ENCODE measurements at regions not wholly inside any gene's neighbourhood (a gene's known extent, or its start where the extent isn't known, plus 50 kb on each side); places are given as distances from the start of the nearest gene placed in this dataset.
"Not testable (repeated sequence)": the region's sequence is repeated elsewhere in the genome, so short reads cannot be mapped to it uniquely, and the experiment has no call there.

DNA sequence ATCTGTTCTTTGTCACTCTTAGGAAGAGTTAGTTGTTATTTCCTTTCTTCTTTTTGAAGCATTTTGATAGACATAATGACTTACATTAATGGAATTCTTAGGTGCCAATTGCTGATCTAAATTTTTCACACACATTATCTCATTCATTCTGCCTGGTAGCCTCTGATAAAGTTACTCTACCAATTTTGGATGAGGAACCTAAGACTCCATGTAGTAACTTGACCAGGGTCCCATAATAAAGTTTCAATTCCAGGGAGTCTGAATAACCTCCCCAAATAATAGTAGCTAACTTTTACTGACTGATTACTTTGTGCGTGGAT is 73.2 kb upstream of the CITED2 start:
- no peaks in the 10 kb centered on the region for H3K27me3 ChIP-seq (ENCODE audit: control insufficient read depth in 1 of 2, insufficient read depth in 2 of 2, low read length in 1 of 2)
- H3K4me3 ChIP-seq (ENCODE audit: low read length in 2 of 2): no peak overlapping the region
- H3K27ac ChIP-seq (ENCODE audit: low read depth in 1 of 2, low read length in 2 of 2): no peak overlapping the region
- H3K4me1 ChIP-seq (ENCODE audit: control insufficient read depth in 1 of 2, insufficient read depth in 2 of 2, low read length in 2 of 2): no peaks in the 10 kb centered on the region
- intact Hi-C loops (cut with DNase I): no loop called here
- H3K9me3 ChIP-seq (ENCODE audit: control insufficient read depth, low read length): no peaks in the 10 kb centered on the region
- WGBS, 2 donors: 94 to 97% methylated on average over 1 of the region's 1 CpG
- DNase-seq: no peak
- no peak for ATAC-seq (ENCODE audit: low FRiP score)
- no peaks in the 10 kb centered on the region for H3K36me3 ChIP-seq (ENCODE audit: control insufficient read depth in 1 of 2, insufficient read depth in 2 of 2, low read length in 1 of 2)

DNA sequence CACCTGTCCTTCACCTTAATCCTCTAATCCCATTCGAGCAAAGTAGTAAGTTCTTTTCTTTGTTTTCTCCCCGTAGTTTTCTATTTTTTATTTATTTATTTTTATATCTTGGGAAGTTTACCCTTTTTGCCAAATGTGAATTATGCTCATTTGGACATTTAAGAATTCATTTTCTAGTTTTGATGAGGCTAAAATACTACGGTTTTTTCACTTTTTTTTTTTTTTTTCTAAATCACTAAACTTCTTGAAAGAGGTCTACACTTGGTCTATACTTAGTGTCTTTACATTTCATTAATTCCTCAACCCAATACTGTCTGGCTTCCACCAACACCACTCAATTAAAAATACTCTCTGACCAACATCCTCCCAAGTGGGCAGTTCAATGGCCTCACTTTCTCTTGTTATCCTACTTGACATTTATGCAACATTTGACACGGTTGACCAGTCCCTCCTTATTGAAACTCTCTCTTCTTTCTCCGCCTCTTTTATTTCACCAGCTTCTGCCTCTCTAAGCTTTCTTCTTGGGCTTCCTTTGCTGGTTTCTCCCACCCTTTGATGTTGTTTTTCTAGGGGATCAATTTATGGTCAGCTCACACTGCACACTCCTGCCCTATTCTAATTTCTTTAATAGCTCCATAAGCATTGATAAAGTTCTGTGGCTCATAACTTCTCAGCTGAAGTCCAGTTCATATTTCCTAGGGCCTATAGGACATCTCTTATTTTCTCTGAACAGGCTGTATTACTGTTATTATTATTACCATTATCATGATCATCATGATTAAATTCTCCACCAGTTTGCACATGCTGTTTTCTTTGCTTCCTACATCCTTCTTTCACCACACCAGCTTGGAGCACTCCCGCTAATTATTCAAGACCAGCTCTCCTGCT is 72.6 kb upstream of the CITED2 start:
- no peaks in the 10 kb centered on the region for H3K9me3 ChIP-seq (ENCODE audit: control insufficient read depth, low read length)
- no peak overlapping the region for H3K27ac ChIP-seq (ENCODE audit: low read depth in 1 of 2, low read length in 2 of 2)
- intact Hi-C loops (cut with DNase I): no loop called here
- DNase-seq (no peak), ATAC-seq (ENCODE audit: low FRiP score) (no peak)
- no peaks in the 10 kb centered on the region for H3K4me1 ChIP-seq (ENCODE audit: control insufficient read depth in 1 of 2, insufficient read depth in 2 of 2, low read length in 2 of 2)
- 94 to 96% methylated on average over 6 of the region's 6 CpGs for WGBS, 2 donors
- H3K27me3 ChIP-seq (ENCODE audit: control insufficient read depth in 1 of 2, insufficient read depth in 2 of 2, low read length in 1 of 2): no peaks in the 10 kb centered on the region
- H3K4me3 ChIP-seq (ENCODE audit: low read length in 2 of 2): no peak overlapping the region
- no peaks in the 10 kb centered on the region for H3K36me3 ChIP-seq (ENCODE audit: control insufficient read depth in 1 of 2, insufficient read depth in 2 of 2, low read length in 1 of 2)

DNA sequence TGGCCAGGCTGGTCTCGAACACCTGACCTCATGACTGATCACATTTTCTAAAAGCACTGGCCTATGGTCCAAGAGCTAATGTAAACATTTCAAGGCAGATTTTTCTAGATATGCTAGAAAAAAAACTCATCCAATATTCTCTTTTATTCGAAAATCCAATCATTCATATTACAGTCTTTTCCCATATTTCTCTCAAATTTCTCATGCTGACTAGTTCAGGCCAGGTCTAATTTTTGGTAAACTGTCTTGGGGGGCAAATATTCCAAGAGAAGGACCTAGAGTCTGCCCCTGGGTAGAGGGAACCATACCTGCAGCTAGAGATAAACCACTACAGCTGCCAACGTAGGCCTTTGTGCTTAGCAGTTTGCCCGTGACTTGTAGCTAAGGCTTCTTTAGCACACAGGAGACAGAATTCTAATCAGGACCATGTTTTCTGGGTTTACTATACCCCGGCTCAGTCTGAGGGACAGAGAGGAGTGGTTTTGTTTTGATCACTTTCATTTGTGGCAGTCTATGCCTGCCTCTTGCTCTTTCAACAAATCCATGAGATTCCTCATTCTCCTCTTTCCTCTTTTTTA is 71.8 kb upstream of the CITED2 start:
- intact Hi-C loops (cut with DNase I): no loop called here
- Histone ChIP-seq H3K27me3 (ENCODE audit: control insufficient read depth in 1 of 2, insufficient read depth in 2 of 2, low read length in 1 of 2) (no peaks in the 10 kb centered on the region), H3K27ac (ENCODE audit: low read depth in 1 of 2, low read length in 2 of 2) (no peak overlapping the region), H3K4me1 (ENCODE audit: control insufficient read depth in 1 of 2, insufficient read depth in 2 of 2, low read length in 2 of 2) (no peaks in the 10 kb centered on the region), H3K4me3 (ENCODE audit: low read length in 2 of 2) (no peak overlapping the region), H3K9me3 (ENCODE audit: control insufficient read depth, low read length) (no peaks in the 10 kb centered on the region), H3K36me3 (ENCODE audit: control insufficient read depth in 1 of 2, insufficient read depth in 2 of 2, low read length in 1 of 2) (no peaks in the 10 kb centered on the region)
- DNase-seq (no peak), ATAC-seq (ENCODE audit: low FRiP score) (no peak)
- WGBS, 2 donors: 93 to 96% methylated on average over 5 of the region's 5 CpGs

DNA sequence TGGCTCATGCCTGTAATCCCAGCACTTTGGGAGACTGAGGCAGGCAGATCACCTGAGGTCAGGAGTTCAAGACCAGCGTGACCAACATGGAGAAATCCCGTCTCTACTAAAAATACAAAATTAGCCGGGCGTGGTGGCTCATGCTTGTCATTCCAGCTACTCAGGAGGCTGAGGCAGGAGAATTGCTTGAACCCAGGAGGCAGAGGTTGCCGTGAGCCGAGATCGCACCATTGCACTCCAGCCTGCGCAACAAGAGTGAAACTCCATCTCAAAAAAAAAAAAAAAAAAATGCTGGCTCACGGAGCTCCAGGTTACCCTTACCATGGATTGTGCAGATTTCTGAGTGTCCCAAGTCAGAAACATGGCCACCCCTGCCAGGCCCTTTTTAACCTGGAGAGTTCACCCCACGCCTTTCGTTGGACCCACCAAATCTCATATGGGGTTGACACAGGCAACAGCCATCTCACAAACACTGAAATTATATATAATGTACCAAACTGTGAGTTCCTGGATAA is 69.9 kb upstream of the CITED2 start:
- DNase-seq; H3K9me3 ChIP-seq (ENCODE audit: control insufficient read depth, low read length); H3K27ac ChIP-seq (ENCODE audit: low read depth in 1 of 2, low read length in 2 of 2); ATAC-seq (ENCODE audit: low FRiP score); H3K4me3 ChIP-seq (ENCODE audit: low read length in 2 of 2); H3K4me1 ChIP-seq (ENCODE audit: control insufficient read depth in 1 of 2, insufficient read depth in 2 of 2, low read length in 2 of 2); H3K36me3 ChIP-seq (ENCODE audit: control insufficient read depth in 1 of 2, insufficient read depth in 2 of 2, low read length in 1 of 2); intact Hi-C loops (cut with DNase I); H3K27me3 ChIP-seq (ENCODE audit: control insufficient read depth in 1 of 2, insufficient read depth in 2 of 2, low read length in 1 of 2): not testable (repeated sequence)
- 95 to 96% methylated on average over 11 of the region's 11 CpGs for WGBS, 2 donors

DNA sequence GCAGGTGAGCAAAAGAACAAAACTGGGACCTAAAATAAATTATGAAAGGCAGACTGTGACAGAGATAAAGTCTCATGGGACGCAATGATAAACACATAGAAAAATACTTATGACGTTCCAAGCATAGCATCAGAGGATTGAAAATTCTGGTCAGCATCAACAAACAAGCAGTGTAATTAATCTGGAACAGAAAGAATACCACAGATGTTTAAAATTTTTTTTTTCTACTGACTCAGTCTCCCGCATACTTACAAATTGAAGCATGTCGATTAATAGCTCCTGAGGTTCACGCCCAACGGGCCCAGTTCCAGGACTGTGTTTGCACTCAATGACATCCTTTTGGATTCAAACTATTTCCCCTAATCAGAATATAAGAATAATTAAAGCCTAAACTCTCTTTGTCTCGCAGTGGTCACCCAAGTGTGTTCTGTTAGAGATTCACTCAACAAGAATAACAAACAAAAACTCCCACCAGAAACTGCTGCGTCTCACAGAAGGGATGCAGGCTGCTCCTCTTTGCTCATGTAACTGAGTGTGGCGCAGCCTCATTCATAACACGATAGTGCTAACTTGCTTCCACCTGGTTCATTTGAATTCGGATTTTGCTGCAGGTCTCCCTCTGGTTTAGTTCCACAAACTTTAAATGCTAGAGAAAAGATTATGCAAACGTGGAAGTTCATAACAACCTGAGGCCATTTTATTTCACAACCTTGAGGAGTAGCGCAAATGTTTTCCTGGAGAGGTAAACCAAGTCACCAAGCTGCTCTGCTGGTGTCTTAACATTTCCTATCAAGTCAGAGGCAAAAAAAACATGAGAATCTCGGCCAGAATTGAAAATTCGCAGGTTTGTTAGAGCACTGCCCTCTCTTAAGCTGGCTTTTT is 69.0 kb upstream of the CITED2 start:
- Histone ChIP-seq H3K4me1 (ENCODE audit: control insufficient read depth in 1 of 2, insufficient read depth in 2 of 2, low read length in 2 of 2) (no peaks in the 10 kb centered on the region), H3K27me3 (ENCODE audit: control insufficient read depth in 1 of 2, insufficient read depth in 2 of 2, low read length in 1 of 2) (no peaks in the 10 kb centered on the region), H3K27ac (ENCODE audit: low read depth in 1 of 2, low read length in 2 of 2) (no peak overlapping the region), H3K36me3 (ENCODE audit: control insufficient read depth in 1 of 2, insufficient read depth in 2 of 2, low read length in 1 of 2) (no peaks in the 10 kb centered on the region), H3K4me3 (ENCODE audit: low read length in 2 of 2) (no peak overlapping the region), H3K9me3 (ENCODE audit: control insufficient read depth, low read length) (no peaks in the 10 kb centered on the region)
- no peak for DNase-seq
- ATAC-seq (ENCODE audit: low FRiP score): no peak
- intact Hi-C loops (cut with DNase I): no loop called here
- WGBS, 2 donors: 77 to 83% methylated on average over 15 of the region's 15 CpGs

DNA sequence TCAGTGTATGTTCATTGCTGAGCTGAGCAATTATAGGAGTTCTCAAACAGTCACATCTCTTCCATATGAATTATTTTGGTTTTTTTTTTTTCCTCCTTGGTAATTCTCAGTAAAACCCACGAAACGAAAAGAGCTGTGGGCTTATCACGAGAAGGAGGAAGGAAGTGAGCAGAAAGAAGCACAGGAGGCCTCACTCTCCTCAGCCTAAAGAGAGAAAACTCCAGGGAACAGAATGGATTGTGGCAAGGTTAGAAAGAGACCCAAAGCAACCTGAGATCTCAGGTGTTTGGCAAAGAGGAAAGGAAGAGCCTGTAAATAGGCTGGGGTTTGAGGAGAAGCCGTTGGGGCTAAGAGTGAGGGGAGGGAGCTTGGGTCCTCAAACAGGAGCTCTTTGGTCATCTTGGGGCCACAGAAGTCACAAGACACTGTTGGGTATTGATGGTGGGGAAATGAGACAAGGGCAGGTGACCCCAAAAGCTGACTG is 67.8 kb upstream of the CITED2 start:
- H3K27me3 ChIP-seq (ENCODE audit: control insufficient read depth in 1 of 2, insufficient read depth in 2 of 2, low read length in 1 of 2): no peaks in the 10 kb centered on the region
- no peaks in the 10 kb centered on the region for H3K9me3 ChIP-seq (ENCODE audit: control insufficient read depth, low read length)
- DNase-seq: no peak
- H3K4me1 ChIP-seq (ENCODE audit: control insufficient read depth in 1 of 2, insufficient read depth in 2 of 2, low read length in 2 of 2): no peaks in the 10 kb centered on the region
- intact Hi-C loops (cut with DNase I): no loop called here
- no peaks in the 10 kb centered on the region for H3K36me3 ChIP-seq (ENCODE audit: control insufficient read depth in 1 of 2, insufficient read depth in 2 of 2, low read length in 1 of 2)
- ATAC-seq (ENCODE audit: low FRiP score): no peak
- WGBS, 2 donors: 71 to 82% methylated on average over 4 of the region's 4 CpGs
- H3K4me3 ChIP-seq (ENCODE audit: low read length in 2 of 2): no peak overlapping the region
- H3K27ac ChIP-seq (ENCODE audit: low read depth in 1 of 2, low read length in 2 of 2): no peak overlapping the region

DNA sequence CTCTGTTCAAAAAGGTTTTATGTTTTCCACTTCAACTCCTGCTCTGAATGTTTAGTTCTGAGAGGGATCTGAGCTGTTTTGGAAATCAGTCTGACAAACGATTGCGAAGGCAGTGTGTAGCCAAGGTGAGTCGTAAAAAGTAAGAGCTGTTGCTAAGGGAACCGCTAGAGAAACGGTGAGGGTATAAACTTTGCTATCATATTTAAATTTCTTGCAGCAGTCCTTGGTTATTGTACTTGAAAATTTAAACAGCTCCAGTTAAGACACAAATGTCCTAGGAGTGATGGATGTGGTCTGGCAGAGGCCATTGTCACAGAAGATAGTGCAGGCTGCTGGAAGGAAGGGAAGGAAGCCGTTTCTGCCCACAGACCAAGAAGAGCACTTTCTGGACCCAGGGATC is 64.9 kb upstream of the CITED2 start:
- DNase-seq (no peak), ATAC-seq (ENCODE audit: low FRiP score) (no peak)
- Histone ChIP-seq H3K9me3 (ENCODE audit: control insufficient read depth, low read length) (no peaks in the 10 kb centered on the region), H3K36me3 (ENCODE audit: control insufficient read depth in 1 of 2, insufficient read depth in 2 of 2, low read length in 1 of 2) (no peaks in the 10 kb centered on the region), H3K4me1 (ENCODE audit: control insufficient read depth in 1 of 2, insufficient read depth in 2 of 2, low read length in 2 of 2) (no peaks in the 10 kb centered on the region), H3K27me3 (ENCODE audit: control insufficient read depth in 1 of 2, insufficient read depth in 2 of 2, low read length in 1 of 2) (no peaks in the 10 kb centered on the region), H3K4me3 (ENCODE audit: low read length in 2 of 2) (no peak overlapping the region), H3K27ac (ENCODE audit: low read depth in 1 of 2, low read length in 2 of 2) (no peak overlapping the region)
- WGBS, 2 donors: 69 to 73% methylated on average over 6 of the region's 6 CpGs
- intact Hi-C loops (cut with DNase I): no loop called here

DNA sequence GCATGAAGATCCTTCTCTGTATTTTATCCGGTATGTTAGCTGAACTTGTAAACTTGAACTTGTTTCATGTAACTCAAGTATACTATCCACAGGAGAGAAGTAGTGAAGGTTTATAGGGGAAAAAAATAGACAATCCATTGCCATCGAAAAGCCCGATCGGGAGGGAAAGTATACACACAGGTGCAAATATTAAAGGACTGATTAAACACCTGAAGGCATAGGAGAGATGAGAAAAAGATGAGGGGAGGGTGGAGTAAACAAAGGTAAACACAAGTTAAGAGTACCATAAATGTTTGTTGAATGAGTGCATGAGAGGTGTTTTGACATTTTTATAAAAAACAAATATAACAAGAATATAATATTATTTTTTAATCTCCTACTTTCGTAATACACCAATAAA is 64.3 kb upstream of the CITED2 start:
- 97 to 98% methylated on average over 5 of the region's 5 CpGs for WGBS, 2 donors
- ATAC-seq (ENCODE audit: low FRiP score) (no peak), DNase-seq (no peak)
- H3K27me3 ChIP-seq (ENCODE audit: control insufficient read depth in 1 of 2, insufficient read depth in 2 of 2, low read length in 1 of 2): no peaks in the 10 kb centered on the region
- H3K9me3 ChIP-seq (ENCODE audit: control insufficient read depth, low read length): no peaks in the 10 kb centered on the region
- no peaks in the 10 kb centered on the region for H3K36me3 ChIP-seq (ENCODE audit: control insufficient read depth in 1 of 2, insufficient read depth in 2 of 2, low read length in 1 of 2)
- no peak overlapping the region for H3K27ac ChIP-seq (ENCODE audit: low read depth in 1 of 2, low read length in 2 of 2)
- no peak overlapping the region for H3K4me3 ChIP-seq (ENCODE audit: low read length in 2 of 2)
- H3K4me1 ChIP-seq (ENCODE audit: control insufficient read depth in 1 of 2, insufficient read depth in 2 of 2, low read length in 2 of 2): no peaks in the 10 kb centered on the region
- intact Hi-C loops (cut with DNase I): no loop called here
